SK-N-SH treated with all-trans-retinoic acid at 6 μM for 48 hours (cell line): ENCODE measurements at regions not wholly inside any gene's neighbourhood (a gene's known extent, or its start where the extent isn't known, plus 50 kb on each side); places are given as distances from the start of the nearest gene placed in this dataset.

Experiments
- ATAC-seq: fragments of 200-7000 bp; cut with Tn5 transposase; 3 replicates; pipeline ENCODE4 v1.9.1; 2020; ENCODE audit warnings: mild to moderate bottlenecking, moderate library complexity
- ARNTL ChIP-seq: fragments of 450-650 bp; formaldehyde crosslinking; IDR thresholded peaks from 2 replicates; pipeline ENCODE4 v1.5.0; 2020; ENCODE audit warnings: low read depth, mild to moderate bottlenecking, moderate library complexity, borderline replicate concordance
- CREB5 ChIP-seq: fragments of 250-450 bp; sonication (Bioruptor Pico); IDR thresholded peaks from 2 replicates; pipeline ENCODE4 v1.5.1; 2020; ENCODE audit warnings: low read depth, mild to moderate bottlenecking, moderate library complexity
- CSDC2 ChIP-seq: fragments of 250-450 bp; sonication (Bioruptor Pico); IDR thresholded peaks from 2 replicates; pipeline ENCODE4 v1.5.0; 2020; ENCODE audit warnings: mild to moderate bottlenecking, moderate library complexity
- CSRNP3 ChIP-seq: fragments of 250-450 bp; sonication (Bioruptor Pico); IDR thresholded peaks from 2 replicates; pipeline ENCODE4 v1.5.1; 2021; ENCODE audit warnings: mild to moderate bottlenecking, moderate library complexity
- ESRRG ChIP-seq: fragments of 250-450 bp; sonication (Bioruptor Pico); IDR thresholded peaks from 2 replicates; pipeline ENCODE4 v1.6.1; 2021; ENCODE audit warnings: mild to moderate bottlenecking
- GLIS3 ChIP-seq: fragments of 250-450 bp; sonication (Bioruptor Pico); IDR thresholded peaks from 2 replicates; pipeline ENCODE4 v1.5.0; 2020; ENCODE audit warnings: mild to moderate bottlenecking, moderate library complexity
- ISL1 ChIP-seq: fragments of 250-450 bp; sonication (Bioruptor Pico); IDR thresholded peaks from 2 replicates; pipeline ENCODE4 v2.1.2; 2022; ENCODE audit warnings: mild to moderate bottlenecking, moderate library complexity
- OSR1 ChIP-seq: fragments of 250-450 bp; sonication (Bioruptor Pico); IDR thresholded peaks from 2 replicates; pipeline ENCODE4 v1.8.0; 2022; ENCODE audit warnings: moderate library complexity, mild to moderate bottlenecking, inconsistent platforms
- PATZ1 ChIP-seq: fragments of 250-450 bp; sonication (Bioruptor Pico); IDR thresholded peaks from 2 replicates; pipeline ENCODE4 v1.8.0; 2020; ENCODE audit warnings: mild to moderate bottlenecking, moderate library complexity, borderline replicate concordance
- POU6F1 ChIP-seq: fragments of 250-450 bp; sonication (Bioruptor Pico); IDR thresholded peaks from 2 replicates; pipeline ENCODE4 v1.8.0; 2021; ENCODE audit warnings: low read depth, mild to moderate bottlenecking, moderate library complexity, borderline replicate concordance
- RARB ChIP-seq: fragments of 250-450 bp; sonication (Bioruptor Pico); IDR thresholded peaks from 2 replicates; pipeline ENCODE4 v1.8.0; 2021; ENCODE audit warnings: mild to moderate bottlenecking, moderate library complexity
- SNAI2 ChIP-seq: fragments of 250-450 bp; sonication (Bioruptor Pico); IDR thresholded peaks from 2 replicates; pipeline ENCODE4 v1.5.0; 2020; ENCODE audit warnings: mild to moderate bottlenecking, moderate library complexity
- TCF4 ChIP-seq: fragments of 250-450 bp; sonication (Bioruptor Pico); IDR thresholded peaks from 2 replicates; pipeline ENCODE4 v1.8.0; 2021; ENCODE audit warnings: mild to moderate bottlenecking, moderate library complexity, borderline replicate concordance
- TOX ChIP-seq: fragments of 250-450 bp; sonication (Bioruptor Pico); IDR thresholded peaks from 2 replicates; pipeline ENCODE4 v1.8.0; 2021; ENCODE audit warnings: mild to moderate bottlenecking, moderate library complexity, borderline replicate concordance
- TSHZ2 ChIP-seq: fragments of 250-450 bp; sonication (Bioruptor Pico); IDR thresholded peaks from 2 replicates; pipeline ENCODE4 v1.5.0; 2020; ENCODE audit warnings: mild to moderate bottlenecking, moderate library complexity
- ZC3H10 ChIP-seq: fragments of 250-450 bp; sonication (Bioruptor Pico); IDR thresholded peaks from 2 replicates; pipeline ENCODE4 v1.5.1; 2021; ENCODE audit warnings: mild to moderate bottlenecking, moderate library complexity
- ZFP3 ChIP-seq: fragments of 250-450 bp; sonication (Bioruptor Pico); IDR thresholded peaks from 2 replicates; pipeline ENCODE4 v1.5.0; 2020; ENCODE audit warnings: mild to moderate bottlenecking, moderate library complexity
- ZFP30 ChIP-seq: fragments of 450-650 bp; formaldehyde crosslinking; IDR thresholded peaks from 2 replicates; pipeline ENCODE4 v1.5.0; 2022; ENCODE audit warnings: mild to moderate bottlenecking, moderate library complexity
- ZNF565 ChIP-seq: fragments of 450-650 bp; formaldehyde crosslinking; conservative IDR thresholded peaks from 2 replicates; pipeline ENCODE4 v1.5.0; 2020; ENCODE audit warnings: low read depth, mild to moderate bottlenecking, moderate library complexity
- ZNF70 ChIP-seq: fragments of 450-650 bp; formaldehyde crosslinking; IDR thresholded peaks from 2 replicates; pipeline ENCODE4 v1.5.0; 2020; ENCODE audit warnings: mild to moderate bottlenecking, moderate library complexity
- ZNF8 ChIP-seq: fragments of 450-650 bp; formaldehyde crosslinking; IDR thresholded peaks from 2 replicates; pipeline ENCODE4 v1.5.0; 2020; ENCODE audit warnings: mild to moderate bottlenecking, moderate library complexity

- TF ChIP-seq CREB5 (CRISPR knock-in tag) (no peak), TCF4 (no peak), CSDC2 (CRISPR knock-in tag) (no peak), PATZ1 (CRISPR knock-in tag) (no peak), SNAI2 (CRISPR knock-in tag) (no peak), TOX (no peak), ZFP30 (CRISPR knock-in tag) (no peak), GLIS3 (CRISPR knock-in tag) (no peak), ZC3H10 (CRISPR knock-in tag) (no peak), OSR1 (no peak), ARNTL (CRISPR knock-in tag) (no peak), CSRNP3 (CRISPR knock-in tag) (no peak), RARB (CRISPR knock-in tag) (no peak), ISL1 (CRISPR knock-in tag) (no peak)
- TF ChIP-seq, all 23 proteins: peak for 0
- ATAC-seq = no peak
Measured at GRCh38 chr9:2253636-2254580, 238.8 kb downstream of the SMARCA2 start.

GRCh38 chr9:2255128-2255527 is 240.0 kb downstream of the SMARCA2 start:
- TF ChIP-seq CSDC2 (CRISPR knock-in tag) (no peak), CREB5 (CRISPR knock-in tag) (no peak), ZFP3 (CRISPR knock-in tag) (no peak), POU6F1 (no peak), OSR1 (no peak), PATZ1 (CRISPR knock-in tag) (no peak), TOX (no peak), ISL1 (CRISPR knock-in tag) (no peak), ZNF8 (no peak), RARB (CRISPR knock-in tag) (no peak), TCF4 (no peak), ZNF70 (no peak), ZFP30 (CRISPR knock-in tag) (no peak), ZNF565 (no peak), TSHZ2 (no peak), ZC3H10 (CRISPR knock-in tag) (no peak), ESRRG (CRISPR knock-in tag) (no peak), GLIS3 (CRISPR knock-in tag) (no peak)
- no peak for ATAC-seq
